Activated CD4-positive, alpha-beta T cell treated with anti-CD3 and anti-CD28 coated beads, Interleukin-2, Interleukin-6, amounts not matched to agents 100 ng/mL and 50 ng/mL, durations not matched to agents 16 hours and 8 hours (primary cell): ENCODE measurements at regions not wholly inside any gene's neighbourhood (a gene's known extent, or its start where the extent isn't known, plus 50 kb on each side); places are given as distances from the start of the nearest gene placed in this dataset.

ENCODE experiments used
- DNase-seq: peaks from one replicate; pipeline ENCODE4 v3.0.0-alpha.2; 2020

- no peak for DNase-seq
These were observed 281.7 kb downstream of the HRH4 start for GRCh38 chr18:24741965-24742724.

GRCh38 chr18:24754583-24755253, 294.3 kb downstream of the HRH4 start:
- no peak for DNase-seq

GRCh38 chr18:24756385-24756784, 295.9 kb downstream of the HRH4 start:
- no peak for DNase-seq

GRCh38 chr18:24757134-24757533, 296.7 kb downstream of the HRH4 start:
- no peak for DNase-seq

- no peak for DNase-seq
These were observed 301.3 kb downstream of the HRH4 start for GRCh38 chr18:24761765-24762164.

GRCh38 chr18:24762511-24762910, 302.1 kb downstream of the HRH4 start:
- no peak for DNase-seq

GRCh38 chr18:24763765-24764513, 303.5 kb downstream of the HRH4 start:
- DNase-seq: no peak

- DNase-seq: no peak
These were observed 304.3 kb downstream of the HRH4 start for GRCh38 chr18:24764766-24765165.

GRCh38 chr18:24766376-24766775, 305.9 kb downstream of the HRH4 start:
- DNase-seq: no peak

GRCh38 chr18:24770311-24771024, 310.0 kb downstream of the HRH4 start:
- no peak for DNase-seq

GRCh38 chr18:24771300-24771699, 310.9 kb downstream of the HRH4 start:
- DNase-seq: no peak

GRCh38 chr18:24773101-24773500, 312.7 kb downstream of the HRH4 start:
- no peak for DNase-seq

GRCh38 chr18:24776019-24776418, 315.6 kb downstream of the HRH4 start:
- no peak for DNase-seq

GRCh38 chr18:24778810-24779418, 318.5 kb downstream of the HRH4 start:
- DNase-seq: no peak

- no peak for DNase-seq
These were observed 322.1 kb downstream of the HRH4 start for GRCh38 chr18:24782566-24782965.

- no peak for DNase-seq
These were observed 324.6 kb downstream of the HRH4 start for GRCh38 chr18:24785019-24785418.

- no peak for DNase-seq
These were observed 325.6 kb downstream of the HRH4 start for GRCh38 chr18:24786027-24786426.

GRCh38 chr18:24790347-24790746, 329.9 kb downstream of the HRH4 start:
- DNase-seq: no peak

GRCh38 chr18:24791751-24792545, 331.5 kb downstream of the HRH4 start:
- no peak for DNase-seq

- DNase-seq: no peak
These were observed 333.3 kb downstream of the HRH4 start for GRCh38 chr18:24793742-24794141.

- no peak for DNase-seq
These were observed 334.7 kb downstream of the HRH4 start for GRCh38 chr18:24795129-24795528.

- no peak for DNase-seq
These were observed 337.5 kb downstream of the HRH4 start for GRCh38 chr18:24797981-24798380.
